Adipose tissue (tissue), 3 donors: ENCODE measurements at regions not wholly inside any gene's neighbourhood (a gene's known extent, or its start where the extent isn't known, plus 50 kb on each side); places are given as distances from the start of the nearest gene placed in this dataset.
"Not testable (repeated sequence)": the region's sequence is repeated elsewhere in the genome, so short reads cannot be mapped to it uniquely, and the experiment has no call there.

Source experiments
- H3K27ac ChIP-seq: one replicate; pipeline ENCODE4 v1.5.1; 2013; ENCODE audit warnings: low read depth, low read length
- whole genome bisulfite sequencing, 3 donors: extraction: QIAGEN DNeasy Blood & Tissue Kit; methylation state at CpG; one replicate each; pipeline ENCODE4 v1.1.7; 2013; 5-methylcytosine and 5-hydroxymethylcytosine counted together
- donor health status: healthy with polysubstance abuse.
- donor health status: Bipolar disorder and iron deficiency.
- donor health status: healthy.

DNA sequence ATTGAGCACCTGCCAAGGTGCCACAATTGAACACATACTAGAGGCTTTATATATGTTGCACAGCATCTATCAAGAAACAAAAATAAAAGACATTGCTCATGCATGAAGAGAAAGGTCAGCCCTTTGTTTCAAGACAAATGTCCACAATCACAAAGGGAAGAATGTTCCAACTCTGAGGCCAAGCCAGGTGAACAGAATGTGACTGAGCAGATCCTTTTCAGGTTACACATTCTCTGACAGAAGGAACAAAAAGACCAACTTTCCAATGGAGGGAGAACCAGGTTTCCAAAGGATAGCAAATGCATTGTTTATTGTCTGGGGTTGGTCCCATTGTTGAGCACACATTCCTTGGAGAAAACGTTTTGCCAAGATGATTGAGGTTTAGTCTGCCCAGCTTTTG is 50.2 kb upstream of the FAM174B start:
- WGBS, 3 donors, result 14 to 50% (median 36%) methylated on average over 1 of the region's 1 CpG

GRCh38 chr15:92706201-92706600 is 50.6 kb upstream of the FAM174B start:
- WGBS, 3 donors, result 73 to 75% (median 74%) methylated on average over 7 of the region's 7 CpGs
- H3K27ac ChIP-seq, result no peak overlapping the region

More for the DNA sequence above, 50.2 kb upstream of the FAM174B start:
- no peak overlapping the region for H3K27ac ChIP-seq

DNA sequence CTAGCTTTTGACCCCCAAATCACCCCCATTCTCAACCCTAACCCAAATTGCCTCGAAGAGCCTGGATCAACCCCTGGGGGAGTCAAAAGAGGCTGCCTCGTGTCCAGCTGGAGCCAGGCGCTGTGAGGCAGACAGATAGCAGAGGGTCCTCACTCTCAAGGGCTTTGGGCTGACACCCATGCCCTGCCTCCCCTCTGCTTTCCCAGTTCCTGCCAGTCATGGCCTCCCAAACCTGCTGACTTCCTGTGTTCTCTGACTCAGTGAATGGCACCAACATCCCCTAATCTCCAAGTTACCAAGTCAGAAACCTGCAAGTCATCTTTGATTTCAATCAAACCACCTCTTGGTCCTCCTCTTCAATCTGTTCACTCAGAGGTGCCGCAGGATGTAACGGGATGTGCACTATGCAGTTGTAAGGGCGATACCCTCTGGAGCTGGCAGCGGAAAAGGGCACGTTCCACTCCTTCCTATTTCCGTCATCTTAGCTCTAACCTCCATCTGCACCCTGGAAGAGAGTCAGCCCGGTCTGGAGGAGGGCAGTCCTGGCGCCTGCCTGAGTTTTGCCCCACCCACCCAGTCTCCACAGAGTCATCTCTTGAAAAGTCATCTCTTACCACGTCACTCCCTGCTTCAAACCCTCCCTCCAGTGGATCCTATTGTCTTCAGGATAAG is 52.4 kb upstream of the FAM174B start:
- H3K27ac ChIP-seq, result no peak overlapping the region
- WGBS, 3 donors, result 74 to 92% (median 75%) methylated on average over 12 of the region's 12 CpGs

DNA sequence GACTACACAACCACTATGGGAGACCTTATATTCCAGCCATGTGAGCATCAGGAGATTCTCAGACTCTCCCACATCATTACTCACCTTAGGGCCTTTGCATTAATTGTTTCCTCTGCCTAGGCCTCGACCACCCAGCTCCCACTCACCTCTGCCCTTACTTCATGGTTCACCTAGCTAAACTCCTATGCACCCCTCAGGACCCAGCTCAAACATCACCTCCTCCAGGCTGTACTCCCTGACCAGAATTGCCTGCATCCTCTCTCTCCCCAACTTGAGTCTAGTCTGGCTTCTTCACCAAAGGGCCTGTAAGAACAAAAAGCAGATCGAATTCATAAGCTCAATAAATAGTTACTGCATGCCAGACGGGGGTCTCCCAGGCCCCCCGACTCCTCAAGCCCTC is 53.1 kb upstream of the FAM174B start:
- 73 to 87% (median 74%) methylated on average over 4 of the region's 4 CpGs for WGBS, 3 donors
- H3K27ac ChIP-seq, result no peak overlapping the region

DNA sequence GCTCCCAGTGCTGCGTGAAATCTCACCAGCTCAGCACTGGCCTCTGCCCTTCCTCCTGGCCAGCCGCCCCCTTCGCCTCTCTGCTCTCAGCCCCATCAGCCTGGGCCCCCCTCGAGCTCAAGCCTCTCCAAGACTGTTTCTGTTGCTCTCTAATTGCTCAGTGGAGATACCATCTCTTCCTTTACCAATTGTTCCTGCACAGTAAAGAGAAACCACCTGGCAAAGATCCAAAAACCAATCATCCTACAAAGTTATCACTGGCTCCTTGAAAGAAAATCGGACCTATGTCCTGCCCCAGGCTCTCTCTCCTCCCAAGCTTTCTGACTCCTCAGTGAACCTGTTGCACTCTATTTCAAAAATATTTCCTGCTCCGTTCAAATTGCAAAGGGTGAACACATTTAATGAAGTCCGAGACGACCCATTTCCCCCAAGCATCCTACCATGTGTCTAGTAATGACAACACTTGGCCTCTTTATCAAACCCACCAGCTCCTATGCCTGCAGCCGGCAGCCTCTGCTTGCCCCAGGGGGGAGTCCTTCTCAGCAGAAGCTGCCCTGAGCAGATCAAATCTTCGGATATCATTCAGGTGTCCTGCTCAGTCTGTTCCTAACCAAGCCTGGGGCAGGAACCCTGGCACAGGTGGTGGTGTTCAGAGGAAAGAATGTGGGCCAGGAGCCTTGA is 53.7 kb upstream of the FAM174B start:
- 40 to 80% (median 52%) methylated on average over 10 of the region's 10 CpGs for WGBS, 3 donors
- no peak overlapping the region for H3K27ac ChIP-seq

GRCh38 chr15:92711457-92711831 is 55.9 kb upstream of the FAM174B start:
- WGBS, 3 donors, result 96 to 97% (median 96%) methylated on average over 29 to 30 of the region's 30 CpGs
- H3K27ac ChIP-seq, result no peak overlapping the region

- no peak overlapping the region for H3K27ac ChIP-seq
- 3 to 10% (median 4%) methylated on average over 16 of the region's 16 CpGs for WGBS, 3 donors
These were observed 58.5 kb upstream of the FAM174B start for GRCh38 chr15:92714077-92714476.

- WGBS, 3 donors, result 2% methylated on average over 61 to 62 of the region's 62 CpGs
- H3K27ac ChIP-seq, result no peak overlapping the region
These were observed 59.2 kb upstream of the FAM174B start for GRCh38 chr15:92714477-92715401.

- H3K27ac ChIP-seq, result no peak overlapping the region
- WGBS, 3 donors, result 68 to 82% (median 70%) methylated on average over 7 of the region's 7 CpGs
These were observed 60.2 kb upstream of the FAM174B start for GRCh38 chr15:92715758-92716157.

DNA sequence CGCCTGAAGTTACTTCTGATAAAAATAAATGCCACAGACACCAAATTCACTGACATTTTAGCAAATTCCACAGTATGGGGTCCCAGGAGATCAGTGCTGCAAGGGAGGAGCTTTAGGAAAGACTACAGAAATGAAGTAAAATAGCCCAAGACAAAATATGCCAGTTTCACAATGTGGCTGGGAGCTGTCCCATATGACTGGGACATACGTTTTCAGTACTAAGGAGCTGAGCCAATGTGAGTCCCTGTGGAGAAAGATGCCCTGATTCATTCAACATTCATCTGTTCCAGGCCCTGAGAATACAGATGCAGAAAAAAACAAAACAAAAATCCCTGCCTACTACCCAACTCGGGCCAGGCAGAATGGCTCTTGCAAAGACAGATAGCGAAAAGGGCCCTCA is 63.4 kb upstream of the FAM174B start:
- WGBS, 3 donors, result 69 to 85% (median 83%) methylated on average over 4 of the region's 4 CpGs
- no peak overlapping the region for H3K27ac ChIP-seq

GRCh38 chr15:92724144-92724543 is 68.6 kb upstream of the FAM174B start:
- WGBS, 3 donors, result 62 to 88% (median 87%) methylated on average over 2 of the region's 2 CpGs
- H3K27ac ChIP-seq, result no peak overlapping the region

DNA sequence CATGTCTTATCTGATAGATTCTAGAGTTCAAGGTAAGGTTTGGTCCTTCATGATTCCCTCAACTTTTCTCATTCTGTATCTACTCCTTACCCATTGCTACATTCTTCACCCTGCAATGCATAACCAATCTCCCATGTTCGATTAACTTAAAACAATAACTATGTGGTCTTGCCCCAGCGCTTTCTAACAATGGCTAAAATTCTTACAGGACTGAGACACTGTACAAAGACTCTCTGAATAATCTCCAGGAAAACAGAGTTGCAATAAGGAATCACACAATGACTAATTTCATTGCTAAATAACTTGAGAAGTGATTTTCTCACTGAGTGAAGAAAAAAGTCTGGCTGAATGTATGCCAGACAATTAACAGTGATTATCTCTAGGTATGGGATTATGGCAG is 69.6 kb upstream of the FAM174B start:
- WGBS, 3 donors, result 98 to 100% (median 98%) methylated on average over 2 of the region's 2 CpGs
- no peak overlapping the region for H3K27ac ChIP-seq

DNA sequence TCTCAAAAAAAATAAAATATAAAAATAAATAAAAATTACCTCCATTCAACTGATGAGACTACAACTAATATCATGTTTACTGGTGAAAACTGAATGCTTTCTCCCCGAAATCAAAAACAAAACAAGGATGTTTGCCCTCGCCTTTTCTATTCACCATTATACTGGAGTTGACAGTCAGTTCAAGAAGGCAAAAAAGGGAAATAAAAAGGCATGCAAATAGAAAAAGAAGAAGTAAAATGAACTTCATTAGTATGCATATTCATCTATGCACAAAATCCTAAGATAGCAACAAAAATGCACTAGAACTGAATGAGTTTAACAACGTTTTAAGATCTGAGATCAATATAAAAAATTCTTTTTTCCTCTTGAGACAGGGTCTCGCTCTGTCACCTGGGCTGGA is 72.7 kb upstream of the FAM174B start:
- WGBS, 3 donors, result 60 to 82% (median 81%) methylated on average over 4 of the region's 4 CpGs
- no peak overlapping the region for H3K27ac ChIP-seq

DNA sequence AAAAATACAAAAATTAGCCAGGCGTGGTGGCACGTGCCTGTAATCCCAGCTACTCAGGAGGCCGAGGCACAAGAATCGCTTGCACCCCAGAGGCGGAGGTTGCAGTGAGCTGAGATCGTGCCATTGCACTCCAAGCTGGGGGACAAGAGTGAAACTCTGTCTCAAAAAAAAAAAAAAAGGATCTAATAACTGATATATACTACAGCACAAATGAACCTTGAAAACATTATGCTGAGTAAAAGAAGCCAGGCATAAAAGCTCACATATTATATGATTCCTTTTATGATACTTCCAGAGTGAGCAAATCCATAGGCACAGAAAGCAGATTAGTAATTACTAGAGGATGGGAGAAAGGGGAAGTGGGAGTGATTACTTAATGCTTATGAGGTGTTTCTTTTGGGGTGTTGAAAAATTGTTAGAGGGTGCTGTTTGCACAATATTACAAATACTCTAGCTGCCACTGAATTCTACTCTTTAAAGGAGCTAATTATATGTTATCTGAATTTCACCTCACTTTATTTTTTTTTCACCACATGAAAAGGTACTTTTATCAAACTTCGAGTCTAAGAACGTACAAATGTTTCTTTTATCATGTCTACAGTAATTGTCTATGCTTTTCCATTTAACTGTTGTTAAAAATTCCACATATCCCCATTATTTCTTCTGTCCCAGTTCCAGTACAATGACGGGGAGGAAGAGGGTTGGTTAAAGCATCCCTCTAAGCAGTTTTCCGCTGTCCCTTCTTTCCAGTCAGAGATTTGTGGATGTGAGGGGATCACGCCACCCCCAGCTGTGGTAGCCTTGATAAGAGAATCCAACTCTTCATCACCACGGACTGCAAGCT is 77.7 kb upstream of the FAM174B start:
- 61 to 68% (median 61%) methylated on average over 12 of the region's 12 CpGs for WGBS, 3 donors
- peak overlapping the region; percentile 38 for H3K27ac ChIP-seq

DNA sequence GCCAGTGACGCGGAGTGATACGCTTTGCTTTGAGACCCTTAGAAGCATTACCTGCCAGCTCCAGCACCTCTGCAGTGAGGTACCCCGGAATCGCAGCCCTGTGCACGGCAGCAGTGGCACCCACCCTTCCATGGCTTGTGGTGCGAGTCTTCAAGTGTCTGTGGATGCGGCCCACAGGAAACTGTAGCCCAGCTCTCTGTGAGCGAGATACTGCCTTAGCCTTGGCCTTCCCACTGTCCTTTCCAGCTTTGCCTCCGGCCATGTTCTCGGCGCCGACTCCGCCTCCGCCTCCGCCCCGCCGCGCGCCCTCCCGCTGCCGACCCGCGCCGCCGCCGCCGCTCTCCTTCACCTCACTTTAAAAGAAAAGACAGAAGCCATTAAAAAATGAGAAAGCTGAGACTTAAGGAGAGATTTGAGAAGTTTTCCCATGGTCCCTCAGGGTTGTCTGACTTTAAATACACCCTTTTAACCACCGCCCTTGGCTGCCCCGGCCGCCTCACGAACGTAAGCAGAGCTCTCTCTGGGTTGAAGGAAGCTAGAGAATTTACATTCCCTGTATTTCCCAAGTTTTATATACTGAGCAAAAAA is 78.5 kb upstream of the FAM174B start:
- 8 to 15% (median 9%) methylated on average over 32 to 33 of the region's 33 CpGs for WGBS, 3 donors
- peak overlapping the region; percentile 38 for H3K27ac ChIP-seq

DNA sequence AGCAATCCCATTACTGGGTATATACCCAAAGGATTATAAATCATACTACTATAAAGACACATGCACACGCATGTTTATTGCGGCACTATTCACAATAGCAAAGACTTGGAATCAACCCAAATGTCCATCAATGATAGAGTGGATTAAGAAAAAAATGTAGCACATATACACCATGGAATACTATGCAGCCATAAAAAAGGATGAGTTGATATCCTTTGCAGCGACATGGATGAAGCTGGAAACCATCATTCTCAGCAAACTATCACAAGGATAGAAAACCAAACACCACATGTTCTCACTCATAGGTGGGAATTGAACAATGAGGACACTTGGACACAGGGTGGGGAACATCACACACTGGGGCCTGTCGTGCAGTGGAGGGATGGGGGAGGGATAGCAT is 83.7 kb upstream of the FAM174B start:
- 96 to 98% (median 97%) methylated on average over 4 of the region's 4 CpGs for WGBS, 3 donors
- H3K27ac ChIP-seq, result not testable (repeated sequence)

GRCh38 chr15:92745845-92746271 is 90.3 kb upstream of the FAM174B start:
- H3K27ac ChIP-seq, result no peak overlapping the region
- WGBS, 3 donors, result 52 to 91% (median 90%) methylated on average over 4 of the region's 4 CpGs

- H3K27ac ChIP-seq, result no peak overlapping the region
- 86 to 90% (median 87%) methylated on average over 3 of the region's 3 CpGs for WGBS, 3 donors
These were observed 91.5 kb upstream of the FAM174B start for GRCh38 chr15:92747047-92747446.
